PC-9 (cell line): ENCODE measurements at regions not wholly inside any gene's neighbourhood (a gene's known extent, or its start where the extent isn't known, plus 50 kb on each side); places are given as distances from the start of the nearest gene placed in this dataset.

Source experiments
- BruUV-seq: library from RNA; stranded (reverse); fragments of 400-500 nt; replicated peaks from 2 replicates; lab custom pipeline; 2021; lab: Mats Ljungman, UMichigan
- CTCF ChIA-PET: fragments of 300-600 bp; sonication (Branson Sonifier 250); formaldehyde crosslinking; loops from one replicate; lab custom pipeline; 2022; ENCODE audit warnings: antibody characterized with exemption; lab: Charles Lee
- POLR2A ChIA-PET: fragments of 300-600 bp; sonication (Branson Sonifier 250); formaldehyde crosslinking; loops from one replicate; lab custom pipeline; 2022; ENCODE audit warnings: antibody characterized with exemption; ENCODE audit not compliant: unreplicated experiment; lab: Charles Lee
- DNase-seq, 2 experiments: peaks; one replicate each; pipeline versions ENCODE4 v3.0.0 to v3.0.0-alpha.2; 2015 to 2022; ENCODE audit warnings: mixed read lengths in 1 of 2
- H2AFZ ChIP-seq: fragments of 200-600 bp; sonication (generic); 2 replicates; pipeline ENCODE4 v1.8.1; 2017; ENCODE audit warnings: antibody characterized with exemption
- H3F3A ChIP-seq: fragments of 200-600 bp; sonication (generic); 2 replicates; pipeline ENCODE4 v1.8.1; 2017; ENCODE audit warnings: antibody characterized with exemption, mild to moderate bottlenecking, low read depth; ENCODE audit not compliant: insufficient read depth
- H3K27ac ChIP-seq: fragments of 200-600 bp; sonication (generic); 2 replicates; pipeline ENCODE4 v1.6.1; 2016; ENCODE audit warnings: mixed run types
- H3K27me3 ChIP-seq: fragments of 200-600 bp; sonication (generic); 2 replicates; pipeline ENCODE4 v1.6.1; 2016; ENCODE audit warnings: low read depth, mixed run types; ENCODE audit not compliant: insufficient read depth
- H3K36me3 ChIP-seq: fragments of 200-600 bp; sonication (generic); 2 replicates; pipeline ENCODE4 v1.6.1; 2016; ENCODE audit warnings: low read depth, mixed run types
- H3K4me1 ChIP-seq: fragments of 200-600 bp; sonication (generic); replicated peaks from 2 replicates; pipeline ENCODE4 v1.6.1; 2016; ENCODE audit warnings: mixed run types; ENCODE audit not compliant: insufficient read depth
- H3K4me2 ChIP-seq: fragments of 200-600 bp; sonication (generic); 2 replicates; pipeline ENCODE4 v1.6.1; 2017; ENCODE audit warnings: mixed run types
- H3K4me3 ChIP-seq: fragments of 200-600 bp; sonication (generic); 2 replicates; pipeline ENCODE4 v1.6.1; 2016; ENCODE audit warnings: mixed run types
- H3K79me2 ChIP-seq: fragments of 200-600 bp; sonication (generic); 2 replicates; pipeline ENCODE4 v1.6.1; 2017; ENCODE audit warnings: low read depth, mixed run types
- H3K9me2 ChIP-seq: fragments of 200-600 bp; sonication (generic); 2 replicates; pipeline ENCODE4 v1.8.1; 2017; ENCODE audit warnings: mild to moderate bottlenecking; ENCODE audit not compliant: insufficient read depth
- H3K9me3 ChIP-seq: fragments of 200-600 bp; sonication (generic); 2 replicates; pipeline ENCODE4 v1.8.1; 2016; ENCODE audit warnings: low read depth; ENCODE audit not compliant: insufficient read depth
- H4K20me1 ChIP-seq: fragments of 200-600 bp; sonication (generic); 2 replicates; pipeline ENCODE4 v1.8.1; 2017; ENCODE audit not compliant: insufficient read depth
- EZH2 ChIP-seq: fragments of 200-600 bp; sonication (generic); IDR thresholded peaks from 2 replicates; pipeline ENCODE4 v1.8.0; 2017; ENCODE audit warnings: antibody characterized with exemption, low read depth
- intact Hi-C: fragments of 100-400 bp; cut with micrococcal nuclease; formaldehyde crosslinking; loops from one replicate; pipeline ENCODE4 v1.10.0; 2022; ENCODE audit not compliant: unreplicated experiment
- TF ChIP-seq, protein P1 (sequence below): fragments of 200-600 bp; sonication (generic); conservative IDR thresholded peaks from 2 replicates; pipeline ENCODE4 v1.6.1; 2017; ENCODE audit warnings: mixed run types, antibody characterized with exemption, mild to moderate bottlenecking, moderate library complexity

GRCh38 chrX:13248867-13249486 is 70.9 kb downstream of the ATXN3L start:
- TF ChIP-seq, protein P1, sequence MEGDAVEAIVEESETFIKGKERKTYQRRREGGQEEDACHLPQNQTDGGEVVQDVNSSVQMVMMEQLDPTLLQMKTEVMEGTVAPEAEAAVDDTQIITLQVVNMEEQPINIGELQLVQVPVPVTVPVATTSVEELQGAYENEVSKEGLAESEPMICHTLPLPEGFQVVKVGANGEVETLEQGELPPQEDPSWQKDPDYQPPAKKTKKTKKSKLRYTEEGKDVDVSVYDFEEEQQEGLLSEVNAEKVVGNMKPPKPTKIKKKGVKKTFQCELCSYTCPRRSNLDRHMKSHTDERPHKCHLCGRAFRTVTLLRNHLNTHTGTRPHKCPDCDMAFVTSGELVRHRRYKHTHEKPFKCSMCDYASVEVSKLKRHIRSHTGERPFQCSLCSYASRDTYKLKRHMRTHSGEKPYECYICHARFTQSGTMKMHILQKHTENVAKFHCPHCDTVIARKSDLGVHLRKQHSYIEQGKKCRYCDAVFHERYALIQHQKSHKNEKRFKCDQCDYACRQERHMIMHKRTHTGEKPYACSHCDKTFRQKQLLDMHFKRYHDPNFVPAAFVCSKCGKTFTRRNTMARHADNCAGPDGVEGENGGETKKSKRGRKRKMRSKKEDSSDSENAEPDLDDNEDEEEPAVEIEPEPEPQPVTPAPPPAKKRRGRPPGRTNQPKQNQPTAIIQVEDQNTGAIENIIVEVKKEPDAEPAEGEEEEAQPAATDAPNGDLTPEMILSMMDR: no peak
- no peak for TF ChIP-seq EZH2
- Histone ChIP-seq H3F3A (no peaks in the 10 kb centered on the region), H3K27ac (no peak overlapping the region), H3K4me2 (no peak overlapping the region), H2AFZ (no peak overlapping the region), H3K4me3 (no peak overlapping the region), H3K4me1 (no peaks in the 10 kb centered on the region), H4K20me1 (no peaks in the 10 kb centered on the region), H3K79me2 (no peaks in the 10 kb centered on the region), H3K9me2 (no peaks in the 10 kb centered on the region), H3K9me3 (0 out of 2 replicates have a peak, but pooled peaks cover 4% of the 10 kb centered on the region), H3K36me3 (no peaks in the 10 kb centered on the region), H3K27me3 (no peaks in the 10 kb centered on the region)
- POLR2A ChIA-PET: no interaction called here
- DNase-seq: no peak
- intact Hi-C loops: no loop called here
- CTCF ChIA-PET: no interaction called here
- no TSS peak for BruUV-seq

- no peak overlapping the region for H3K27ac ChIP-seq
- CTCF ChIA-PET: no interaction called here
- H3K4me3 ChIP-seq: no peak overlapping the region
- no peak for DNase-seq
- H3K4me2 ChIP-seq: no peak overlapping the region
- H3K9me3 ChIP-seq: no peaks in the 10 kb centered on the region
- no peaks in the 10 kb centered on the region for H3K79me2 ChIP-seq
- H3F3A ChIP-seq: 0 out of 2 replicates have a peak, but pooled peaks cover 2% of the 10 kb centered on the region
- H3K27me3 ChIP-seq: no peaks in the 10 kb centered on the region
- no peak overlapping the region for H2AFZ ChIP-seq
- no peaks in the 10 kb centered on the region for H4K20me1 ChIP-seq
- BruUV-seq: no TSS peak
- H3K9me2 ChIP-seq: no peaks in the 10 kb centered on the region; the same call in 1 of the 2 replicates
- H3K4me1 ChIP-seq: 0 out of 2 replicates have a peak, but pooled peaks cover 5% of the 10 kb centered on the region
- no peak for TF ChIP-seq EZH2
- TF ChIP-seq, protein P1: no peak
- H3K36me3 ChIP-seq: no peaks in the 10 kb centered on the region
- intact Hi-C loops: no loop called here
- POLR2A ChIA-PET: no interaction called here
Measured at GRCh38 chrX:13239272-13239671, 80.6 kb downstream of the ATXN3L start.

- Histone ChIP-seq H3F3A (0 out of 2 replicates have a peak, but pooled peaks cover 3% of the 10 kb centered on the region), H2AFZ (no peak overlapping the region), H3K4me3 (no peak overlapping the region), H3K9me2 (no peaks in the 10 kb centered on the region; the same call in 1 of the 2 replicates), H3K79me2 (no peaks in the 10 kb centered on the region), H3K4me2 (no peak overlapping the region), H3K27ac (no peak overlapping the region), H3K27me3 (no peaks in the 10 kb centered on the region), H3K4me1 (0 out of 2 replicates have a peak, but pooled peaks cover 5% of the 10 kb centered on the region), H3K36me3 (no peaks in the 10 kb centered on the region), H4K20me1 (no peaks in the 10 kb centered on the region), H3K9me3 (no peaks in the 10 kb centered on the region)
- no peak for DNase-seq
- intact Hi-C loops: no loop called here
- CTCF ChIA-PET: no interaction called here
- POLR2A ChIA-PET: no interaction called here
- BruUV-seq: no TSS peak
- no peak for TF ChIP-seq EZH2
- TF ChIP-seq, protein P1: no peak
Measured at GRCh38 chrX:13235930-13236329, 83.9 kb downstream of the ATXN3L start.
